Liver (tissue), 8 donors: ENCODE measurements at regions not wholly inside any gene's neighbourhood (a gene's known extent, or its start where the extent isn't known, plus 50 kb on each side); places are given as distances from the start of the nearest gene placed in this dataset.

Source experiments
- DNase-seq: peaks from one replicate; pipeline ENCODE4 v3.0.0-alpha.2; 2017; ENCODE audit warnings: low spot score
- H3K27ac ChIP-seq, 2 donors: one replicate each; pipeline ENCODE4 v1.7.0; 2013; ENCODE audit warnings: inconsistent platforms in 2 of 2, low read length in 2 of 2, control low read depth in 1 of 2, low read depth in 1 of 2, mild to moderate bottlenecking in 1 of 2
- H3K27me3 ChIP-seq, 4 donors: one replicate each; pipeline versions ENCODE4 v1.6.1 to v1.7.0; 2013; ENCODE audit warnings: low read length in 3 of 4, inconsistent platforms in 1 of 4, mild to moderate bottlenecking in 1 of 4, moderate library complexity in 1 of 4; ENCODE audit not compliant: control insufficient read depth in 4 of 4, insufficient read depth in 4 of 4
- H3K36me3 ChIP-seq, 4 donors: one replicate each; pipeline versions ENCODE4 v1.6.1 to v1.7.0; 2013; ENCODE audit warnings: low read length in 3 of 4, mild to moderate bottlenecking in 3 of 4, low read depth in 1 of 4, moderate library complexity in 1 of 4; ENCODE audit not compliant: control insufficient read depth in 4 of 4, insufficient read depth in 3 of 4
- H3K4me1 ChIP-seq, 4 donors: one replicate each; pipeline versions ENCODE4 v1.6.1 to v1.7.0; 2013; ENCODE audit warnings: low read length in 3 of 4, mild to moderate bottlenecking in 3 of 4, moderate library complexity in 1 of 4; ENCODE audit not compliant: control insufficient read depth in 4 of 4, insufficient read depth in 4 of 4
- H3K4me3 ChIP-seq, 3 donors: one replicate each; pipeline versions ENCODE4 v1.6.1 to v1.7.0; 2013; ENCODE audit warnings: low read length in 3 of 3, control low read depth in 1 of 3, low read depth in 1 of 3, mild to moderate bottlenecking in 1 of 3
- H3K9ac ChIP-seq, 2 donors: one replicate each; pipeline ENCODE4 v1.7.0; 2013; ENCODE audit warnings: low read length in 2 of 2, mild to moderate bottlenecking in 2 of 2, moderate library complexity in 2 of 2, control low read depth in 1 of 2, low read depth in 1 of 2
- H3K9me3 ChIP-seq, 4 donors: one replicate each; pipeline versions ENCODE4 v1.6.1 to v1.7.0; 2013; ENCODE audit warnings: low read length in 3 of 4; ENCODE audit not compliant: control insufficient read depth in 4 of 4
- ATF3 ChIP-seq: IDR thresholded peaks from 2 replicates; pipeline ENCODE4 v1.6.1; 2016; ENCODE audit warnings: antibody characterized with exemption
- CTCF ChIP-seq: fragments of 150-350 bp; IDR thresholded peaks from 2 replicates; pipeline ENCODE4 v1.5.1; 2017; ENCODE audit warnings: improper control_type of control experiment, low read depth, low read length; ENCODE audit not compliant: missing input control
- FOXA2 ChIP-seq: IDR thresholded peaks from 2 replicates; pipeline ENCODE4 v1.6.1; 2016; ENCODE audit warnings: antibody characterized with exemption
- HNF4A ChIP-seq, 2 donors: conservative IDR thresholded peaks; 2 replicates each; pipeline ENCODE4 v1.6.1; 2016; ENCODE audit warnings: antibody characterized with exemption in 2 of 2, mild to moderate bottlenecking in 2 of 2
- HNF4G ChIP-seq: IDR thresholded peaks from 2 replicates; pipeline ENCODE4 v1.6.1; 2016; ENCODE audit warnings: antibody characterized with exemption
- MAX ChIP-seq: IDR thresholded peaks from 2 replicates; pipeline ENCODE4 v1.6.1; 2016; ENCODE audit warnings: antibody characterized with exemption
- NR2F2 ChIP-seq: IDR thresholded peaks from 2 replicates; pipeline ENCODE4 v1.6.1; 2016; ENCODE audit warnings: antibody characterized with exemption
- RAD21 ChIP-seq, 2 donors: IDR thresholded peaks; 2 replicates each; pipeline ENCODE4 v1.6.1; 2016; ENCODE audit warnings: antibody characterized with exemption in 2 of 2, mild to moderate bottlenecking in 2 of 2
- REST ChIP-seq: IDR thresholded peaks from 2 replicates; pipeline ENCODE4 v1.6.1; 2016; ENCODE audit warnings: antibody characterized with exemption, mild to moderate bottlenecking
- RXRA ChIP-seq, 2 donors: IDR thresholded peaks; 2 replicates each; pipeline ENCODE4 v1.6.1; 2017 to 2018; ENCODE audit warnings: antibody characterized with exemption in 2 of 2, mild to moderate bottlenecking in 1 of 2
- SP1 ChIP-seq: IDR thresholded peaks from 2 replicates; pipeline ENCODE4 v1.6.1; 2018; ENCODE audit warnings: antibody characterized with exemption, mild to moderate bottlenecking
- YY1 ChIP-seq: IDR thresholded peaks from 2 replicates; pipeline ENCODE4 v1.6.1; 2016; ENCODE audit warnings: antibody characterized with exemption, mild to moderate bottlenecking
- WGBS: extraction: QIAGEN DNeasy Blood & Tissue Kit; methylation state at CpG from one replicate; pipeline ENCODE4 v1.1.7; 2013; 5-methylcytosine and 5-hydroxymethylcytosine counted together
- donor health status: healthy.
- donor health status: healthy.
- donor health status: healthy.
- donor health status: healthy.
- donor health status: healthy.

GRCh38 chr21:16502273-16502672, 772.5 kb downstream of the USP25 start:
- WGBS = 94% methylated on average over 6 of the region's 6 CpGs
- no peak for DNase-seq
- Histone ChIP-seq H3K4me3 (no peak overlapping the region), H3K9ac (no peak overlapping the region), H3K9me3 (no peaks in the 10 kb centered on the region), H3K27ac (no peak overlapping the region), H3K36me3 (no peaks in the 10 kb centered on the region), H3K27me3 (no peaks in the 10 kb centered on the region), H3K4me1 (no peaks in the 10 kb centered on the region)
- TF ChIP-seq YY1 (no peak), HNF4A (conservative IDR thresholded peaks at IDR 0.05) (no peak), RAD21 (IDR thresholded peaks at IDR 0.05) (no peak), ATF3 (no peak), FOXA2 (no peak), MAX (no peak), CTCF (no peak), REST (no peak)

GRCh38 chr21:16502897-16503296, 773.1 kb downstream of the USP25 start:
- no peaks in the 10 kb centered on the region for H3K27me3 ChIP-seq
- H3K36me3 ChIP-seq = no peaks in the 10 kb centered on the region
- DNase-seq = no peak
- TF ChIP-seq RXRA (IDR thresholded peaks at IDR 0.05) (no peak), NR2F2 (no peak), HNF4G (no peak), SP1 (no peak), RAD21 (IDR thresholded peaks at IDR 0.05) (no peak)
- H3K9ac ChIP-seq = no peak overlapping the region
- 97% methylated on average over 2 of the region's 2 CpGs for WGBS
- H3K27ac ChIP-seq = no peak overlapping the region
- H3K9me3 ChIP-seq = no peaks in the 10 kb centered on the region
- no peak overlapping the region for H3K4me3 ChIP-seq
- no peaks in the 10 kb centered on the region for H3K4me1 ChIP-seq

GRCh38 chr21:16504281-16504680, 774.5 kb downstream of the USP25 start:
- WGBS = 45% methylated on average over 2 of the region's 2 CpGs
- Histone ChIP-seq H3K36me3 (no peaks in the 10 kb centered on the region), H3K27me3 (no peaks in the 10 kb centered on the region), H3K4me3 (no peak overlapping the region), H3K9me3 (no peaks in the 10 kb centered on the region), H3K4me1 (no peaks in the 10 kb centered on the region), H3K27ac (no peak overlapping the region), H3K9ac (no peak overlapping the region)
- TF ChIP-seq CTCF (no peak), RXRA (IDR thresholded peaks at IDR 0.05) (no peak), FOXA2 (no peak), MAX (no peak), REST (no peak), NR2F2 (no peak), YY1 (no peak)
- DNase-seq = no peak
